ENCODE measurements at regions not wholly inside any gene's neighbourhood (a gene's known extent, or its start where the extent isn't known, plus 50 kb on each side); places are given as distances from the start of the nearest gene placed in this dataset.

- no peak for TF ChIP-seq CTCF (IDR thresholded peaks at IDR 0.05 in 8 of 11, conservative IDR thresholded peaks at IDR 0.05 in 3 of 11)
- no peak for TF ChIP-seq POLR2AphosphoS5 (IDR thresholded peaks at IDR 0.05)
- no peak for TF ChIP-seq POLR2A (IDR thresholded peaks at IDR 0.05)
Observed at GRCh38 chr20:6483727-6484126, 283.8 kb upstream of the BMP2 start.

Data from spleen (tissue), 7 donors.